OCI-LY3 (cell line): ENCODE measurements at regions not wholly inside any gene's neighbourhood (a gene's known extent, or its start where the extent isn't known, plus 50 kb on each side); places are given as distances from the start of the nearest gene placed in this dataset.

ENCODE experiments used
- H2AFZ ChIP-seq: fragments of 200-600, 300-600 bp; shearing (Covaris generic); 2 replicates; pipeline ENCODE4 v1.6.0; 2014; ENCODE audit warnings: antibody characterized with exemption, low read depth, low read length
- H3K27ac ChIP-seq: fragments of 200-600, 300-600 bp; sonication (generic); 2 replicates; pipeline ENCODE4 v1.5.1; 2014; ENCODE audit warnings: mild to moderate bottlenecking, low read length, moderate library complexity, mixed read lengths
- H3K27me3 ChIP-seq: fragments of 200-600, 300-600 bp; sonication (generic); 2 replicates; pipeline ENCODE4 v1.6.1; 2014; ENCODE audit warnings: low read depth, low read length, mixed read lengths
- H3K36me3 ChIP-seq: fragments of 200-600, 300-600 bp; sonication (generic); replicated peaks from 2 replicates; pipeline ENCODE3; 2014; ENCODE audit warnings: low read depth, low read length, mixed read lengths
- H3K4me1 ChIP-seq: fragments of 300-600, 200-600 bp; sonication (generic); 2 replicates; pipeline ENCODE4 v1.6.1; 2014; ENCODE audit warnings: low read length, mixed read lengths
- H3K4me2 ChIP-seq: fragments of 200-600, 300-600 bp; sonication (generic); 2 replicates; pipeline ENCODE4 v1.6.1; 2014; ENCODE audit warnings: low read length, mixed read lengths
- H3K4me3 ChIP-seq: fragments of 300-600, 200-600 bp; sonication (generic); 2 replicates; pipeline ENCODE4 v1.5.1; 2014; ENCODE audit warnings: antibody characterized with exemption, mild to moderate bottlenecking, low read length, moderate library complexity
- H3K79me2 ChIP-seq: fragments of 300-600, 200-600 bp; shearing (Covaris generic); 2 replicates; pipeline ENCODE4 v1.6.1; 2014; ENCODE audit warnings: mild to moderate bottlenecking, low read length, mixed read lengths
- H3K9ac ChIP-seq: fragments of 300-600, 200-600 bp; shearing (Covaris generic); 2 replicates; pipeline ENCODE4 v1.6.0; 2014; ENCODE audit warnings: mild to moderate bottlenecking, low read length, moderate library complexity
- H3K9me3 ChIP-seq: fragments of 200-600, 300-600 bp; shearing (Covaris generic); 2 replicates; pipeline ENCODE4 v1.6.1; 2014; ENCODE audit warnings: low read length, mixed read lengths; ENCODE audit not compliant: insufficient read depth
- H4K20me1 ChIP-seq: fragments of 200-600, 300-600 bp; sonication (generic); 2 replicates; pipeline ENCODE4 v1.6.1; 2016; ENCODE audit warnings: low read length, mixed read lengths; ENCODE audit not compliant: insufficient read depth
- EZH2phosphoT487 ChIP-seq: fragments of 200-600 bp; shearing (Covaris generic); IDR thresholded peaks from 2 replicates; pipeline ENCODE4 v1.6.1; 2018; ENCODE audit warnings: antibody characterized with exemption, mixed run types, low read depth
- TF ChIP-seq, protein P1 (sequence below): fragments of 200-600, 300-600 bp; sonication (generic); IDR thresholded peaks from 2 replicates; pipeline ENCODE4 v1.5.1; 2014; ENCODE audit warnings: antibody characterized with exemption, low read length, low read depth

DNA sequence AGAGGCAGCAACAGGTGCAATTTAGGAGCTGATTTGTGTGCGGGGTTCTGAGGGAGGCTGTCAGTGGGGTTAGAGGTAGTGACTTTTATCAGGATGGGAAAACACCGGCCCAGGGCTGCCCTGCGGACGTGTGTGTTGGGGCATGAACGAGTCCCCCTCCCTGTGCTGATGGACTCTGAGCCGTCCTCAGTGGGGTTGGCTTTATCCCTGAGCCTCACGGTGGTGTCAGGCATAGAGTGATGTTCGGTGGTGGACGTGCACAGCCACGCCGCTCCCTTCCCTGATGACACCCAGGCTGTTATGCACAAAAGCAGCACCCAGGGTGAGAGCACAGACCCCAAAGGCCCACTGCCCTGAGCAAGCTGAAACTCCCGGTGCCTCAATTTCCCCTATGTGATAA lies 809.1 kb downstream of the BRD1 start:
- Histone ChIP-seq H3K9ac (no peak overlapping the region), H3K4me3 (no peak overlapping the region), H4K20me1 (no peaks in the 10 kb centered on the region), H3K4me1 (no peaks in the 10 kb centered on the region), H3K27me3 (no peaks in the 10 kb centered on the region), H3K9me3 (no peaks in the 10 kb centered on the region), H3K79me2 (no peaks in the 10 kb centered on the region), H2AFZ (no peak overlapping the region), H3K36me3 (no peaks in the 10 kb centered on the region), H3K27ac (no peak overlapping the region), H3K4me2 (no peak overlapping the region)
- no peak for TF ChIP-seq EZH2phosphoT487
- TF ChIP-seq, protein P1, sequence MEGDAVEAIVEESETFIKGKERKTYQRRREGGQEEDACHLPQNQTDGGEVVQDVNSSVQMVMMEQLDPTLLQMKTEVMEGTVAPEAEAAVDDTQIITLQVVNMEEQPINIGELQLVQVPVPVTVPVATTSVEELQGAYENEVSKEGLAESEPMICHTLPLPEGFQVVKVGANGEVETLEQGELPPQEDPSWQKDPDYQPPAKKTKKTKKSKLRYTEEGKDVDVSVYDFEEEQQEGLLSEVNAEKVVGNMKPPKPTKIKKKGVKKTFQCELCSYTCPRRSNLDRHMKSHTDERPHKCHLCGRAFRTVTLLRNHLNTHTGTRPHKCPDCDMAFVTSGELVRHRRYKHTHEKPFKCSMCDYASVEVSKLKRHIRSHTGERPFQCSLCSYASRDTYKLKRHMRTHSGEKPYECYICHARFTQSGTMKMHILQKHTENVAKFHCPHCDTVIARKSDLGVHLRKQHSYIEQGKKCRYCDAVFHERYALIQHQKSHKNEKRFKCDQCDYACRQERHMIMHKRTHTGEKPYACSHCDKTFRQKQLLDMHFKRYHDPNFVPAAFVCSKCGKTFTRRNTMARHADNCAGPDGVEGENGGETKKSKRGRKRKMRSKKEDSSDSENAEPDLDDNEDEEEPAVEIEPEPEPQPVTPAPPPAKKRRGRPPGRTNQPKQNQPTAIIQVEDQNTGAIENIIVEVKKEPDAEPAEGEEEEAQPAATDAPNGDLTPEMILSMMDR, result no peak

GRCh38 chr22:49017482-49018329 lies 810.0 kb downstream of the BRD1 start:
- Histone ChIP-seq H3K27me3 (no peaks in the 10 kb centered on the region), H3K36me3 (no peaks in the 10 kb centered on the region), H3K79me2 (no peaks in the 10 kb centered on the region), H3K4me1 (no peaks in the 10 kb centered on the region), H3K9ac (no peak overlapping the region), H3K4me3 (no peak overlapping the region), H3K9me3 (no peaks in the 10 kb centered on the region), H3K4me2 (no peak overlapping the region), H2AFZ (no peak overlapping the region), H4K20me1 (no peaks in the 10 kb centered on the region), H3K27ac (no peak overlapping the region)
- no peak for TF ChIP-seq EZH2phosphoT487
- TF ChIP-seq, protein P1, result no peak

DNA sequence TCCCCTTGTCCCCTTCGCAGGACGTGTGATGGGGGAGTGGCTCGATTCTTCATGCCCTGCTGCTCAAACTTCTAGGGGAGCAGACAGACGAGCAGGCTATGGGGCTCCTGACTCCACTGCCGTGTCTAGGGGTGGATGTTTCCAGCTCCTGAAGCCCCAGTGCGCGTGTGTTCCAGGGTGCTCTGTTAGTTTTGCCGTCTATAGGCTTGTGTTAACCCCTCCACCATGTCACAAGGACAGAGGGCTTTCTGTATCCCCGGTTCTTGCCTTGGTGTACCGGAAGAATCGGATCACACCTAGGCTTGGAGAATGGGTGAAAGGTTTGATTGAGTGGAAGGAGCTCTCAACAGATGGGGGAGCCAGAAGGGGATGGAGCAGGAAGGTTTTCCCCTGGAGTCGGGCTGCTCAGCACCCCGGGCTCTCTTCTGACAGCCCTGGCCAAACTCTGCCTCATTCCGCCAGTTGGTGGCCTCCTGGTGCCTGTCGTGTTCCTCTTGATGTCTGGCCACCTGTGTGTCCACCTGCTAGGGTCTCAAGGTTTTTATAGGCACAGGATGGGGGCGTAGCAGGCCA lies 810.7 kb downstream of the BRD1 start:
- Histone ChIP-seq H3K27me3 (no peaks in the 10 kb centered on the region), H2AFZ (no peak overlapping the region), H3K27ac (no peak overlapping the region), H3K9me3 (no peaks in the 10 kb centered on the region), H3K4me1 (no peaks in the 10 kb centered on the region), H3K79me2 (no peaks in the 10 kb centered on the region), H3K4me3 (no peak overlapping the region), H3K36me3 (no peaks in the 10 kb centered on the region), H3K9ac (no peak overlapping the region), H3K4me2 (no peak overlapping the region), H4K20me1 (no peaks in the 10 kb centered on the region)
- TF ChIP-seq, protein P1, result no peak
- TF ChIP-seq EZH2phosphoT487, result no peak

GRCh38 chr22:49015993-49016908 lies 811.4 kb downstream of the BRD1 start:
- H3K36me3 ChIP-seq, result no peaks in the 10 kb centered on the region
- no peaks in the 10 kb centered on the region for H3K79me2 ChIP-seq
- H3K4me2 ChIP-seq, result no peak overlapping the region
- no peak overlapping the region for H3K27ac ChIP-seq
- no peaks in the 10 kb centered on the region for H3K9me3 ChIP-seq
- TF ChIP-seq EZH2phosphoT487, result no peak
- TF ChIP-seq, protein P1, result no peak
- H4K20me1 ChIP-seq, result no peaks in the 10 kb centered on the region
- no peak overlapping the region for H3K9ac ChIP-seq
- no peaks in the 10 kb centered on the region for H3K27me3 ChIP-seq
- no peaks in the 10 kb centered on the region for H3K4me1 ChIP-seq
- H2AFZ ChIP-seq, result no peak overlapping the region
- no peak overlapping the region for H3K4me3 ChIP-seq
